ENCODE measurements at regions not wholly inside any gene's neighbourhood (a gene's known extent, or its start where the extent isn't known, plus 50 kb on each side); places are given as distances from the start of the nearest gene placed in this dataset.
"Not testable (repeated sequence)": the region's sequence is repeated elsewhere in the genome, so short reads cannot be mapped to it uniquely, and the experiment has no call there.

GRCh38 chr7:69095649-69096048, 502.6 kb upstream of the AUTS2 start:
- DNase-seq: no peak
- H3K27me3 ChIP-seq (replicated peaks; ENCODE audit: control insufficient read depth, insufficient read depth, low read length, poor library complexity, severe bottlenecking): no peaks in the 10 kb centered on the region
- H3K27ac ChIP-seq (ENCODE audit: insufficient read depth, low read length, poor library complexity, severe bottlenecking): no peak overlapping the region
- no peaks in the 10 kb centered on the region for H3K9me3 ChIP-seq (ENCODE audit: control insufficient read depth, low read length)
- H3K4me3 ChIP-seq (ENCODE audit: insufficient read depth, low read depth, low read length, poor library complexity, severe bottlenecking): no peak overlapping the region
- H3K4me1 ChIP-seq (ENCODE audit: control insufficient read depth, insufficient read depth, low read length, poor library complexity, severe bottlenecking): no peaks in the 10 kb centered on the region
- H3K36me3 ChIP-seq (ENCODE audit: control insufficient read depth, insufficient read depth, low read length): no peaks in the 10 kb centered on the region

GRCh38 chr7:69104023-69104422, 494.3 kb upstream of the AUTS2 start:
- Histone ChIP-seq H3K36me3 (ENCODE audit: control insufficient read depth, insufficient read depth, low read length) (no peaks in the 10 kb centered on the region), H3K27me3 (replicated peaks; ENCODE audit: control insufficient read depth, insufficient read depth, low read length, poor library complexity, severe bottlenecking) (no peaks in the 10 kb centered on the region), H3K4me3 (ENCODE audit: insufficient read depth, low read depth, low read length, poor library complexity, severe bottlenecking) (no peak overlapping the region)

DNA sequence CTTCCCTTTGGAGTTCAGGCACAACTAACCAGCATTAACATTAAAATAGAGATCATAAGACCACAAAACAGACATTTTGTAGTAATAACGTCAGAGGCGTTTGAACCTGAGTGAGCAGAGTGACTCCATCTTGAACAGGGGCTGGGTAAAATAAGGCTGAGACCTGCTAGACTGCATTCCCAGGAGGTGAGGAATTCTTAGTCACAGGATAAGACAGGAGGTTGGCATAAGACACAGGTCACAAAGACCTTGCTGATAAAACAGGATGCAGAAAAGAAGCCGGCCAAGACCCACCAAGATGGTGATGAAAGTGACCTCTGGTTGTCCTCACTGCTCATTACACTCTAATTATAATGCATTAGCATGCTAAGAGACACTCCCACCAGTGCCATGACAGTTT, 493.2 kb upstream of the AUTS2 start:
- no peak for DNase-seq
- H3K9me3 ChIP-seq (ENCODE audit: control insufficient read depth, low read length): no peaks in the 10 kb centered on the region
- H3K4me1 ChIP-seq (ENCODE audit: control insufficient read depth, insufficient read depth, low read length, poor library complexity, severe bottlenecking): no peaks in the 10 kb centered on the region
- no peak overlapping the region for H3K27ac ChIP-seq (ENCODE audit: insufficient read depth, low read length, poor library complexity, severe bottlenecking)
- H3K36me3 ChIP-seq (ENCODE audit: control insufficient read depth, insufficient read depth, low read length): no peaks in the 10 kb centered on the region
- no peaks in the 10 kb centered on the region for H3K27me3 ChIP-seq (replicated peaks; ENCODE audit: control insufficient read depth, insufficient read depth, low read length, poor library complexity, severe bottlenecking)
- no peak overlapping the region for H3K4me3 ChIP-seq (ENCODE audit: insufficient read depth, low read depth, low read length, poor library complexity, severe bottlenecking)

More at GRCh38 chr7:69104023-69104422, 494.3 kb upstream of the AUTS2 start:
- Histone ChIP-seq H3K9me3 (ENCODE audit: control insufficient read depth, low read length) (no peaks in the 10 kb centered on the region), H3K4me1 (ENCODE audit: control insufficient read depth, insufficient read depth, low read length, poor library complexity, severe bottlenecking) (no peaks in the 10 kb centered on the region), H3K27ac (ENCODE audit: insufficient read depth, low read length, poor library complexity, severe bottlenecking) (no peak overlapping the region)
- DNase-seq: no peak

- no peaks in the 10 kb centered on the region for H3K27me3 ChIP-seq (replicated peaks; ENCODE audit: control insufficient read depth, insufficient read depth, low read length, poor library complexity, severe bottlenecking)
- H3K9me3 ChIP-seq (ENCODE audit: control insufficient read depth, low read length): no peaks in the 10 kb centered on the region
- H3K4me3 ChIP-seq (ENCODE audit: insufficient read depth, low read depth, low read length, poor library complexity, severe bottlenecking): no peak overlapping the region
- no peaks in the 10 kb centered on the region for H3K4me1 ChIP-seq (ENCODE audit: control insufficient read depth, insufficient read depth, low read length, poor library complexity, severe bottlenecking)
- no peak overlapping the region for H3K27ac ChIP-seq (ENCODE audit: insufficient read depth, low read length, poor library complexity, severe bottlenecking)
- no peaks in the 10 kb centered on the region for H3K36me3 ChIP-seq (ENCODE audit: control insufficient read depth, insufficient read depth, low read length)
- DNase-seq: no peak
Measured at GRCh38 chr7:69105981-69106380, 492.3 kb upstream of the AUTS2 start.

GRCh38 chr7:69106449-69106848, 491.8 kb upstream of the AUTS2 start:
- not testable (repeated sequence) for H3K27ac ChIP-seq (ENCODE audit: insufficient read depth, low read length, poor library complexity, severe bottlenecking); DNase-seq; H3K4me3 ChIP-seq (ENCODE audit: insufficient read depth, low read depth, low read length, poor library complexity, severe bottlenecking); H3K4me1 ChIP-seq (ENCODE audit: control insufficient read depth, insufficient read depth, low read length, poor library complexity, severe bottlenecking); H3K36me3 ChIP-seq (ENCODE audit: control insufficient read depth, insufficient read depth, low read length); H3K9me3 ChIP-seq (ENCODE audit: control insufficient read depth, low read length); H3K27me3 ChIP-seq (replicated peaks; ENCODE audit: control insufficient read depth, insufficient read depth, low read length, poor library complexity, severe bottlenecking)

GRCh38 chr7:69106946-69107345, 491.3 kb upstream of the AUTS2 start:
- not testable (repeated sequence) for H3K36me3 ChIP-seq (ENCODE audit: control insufficient read depth, insufficient read depth, low read length); DNase-seq; H3K4me3 ChIP-seq (ENCODE audit: insufficient read depth, low read depth, low read length, poor library complexity, severe bottlenecking)

DNA sequence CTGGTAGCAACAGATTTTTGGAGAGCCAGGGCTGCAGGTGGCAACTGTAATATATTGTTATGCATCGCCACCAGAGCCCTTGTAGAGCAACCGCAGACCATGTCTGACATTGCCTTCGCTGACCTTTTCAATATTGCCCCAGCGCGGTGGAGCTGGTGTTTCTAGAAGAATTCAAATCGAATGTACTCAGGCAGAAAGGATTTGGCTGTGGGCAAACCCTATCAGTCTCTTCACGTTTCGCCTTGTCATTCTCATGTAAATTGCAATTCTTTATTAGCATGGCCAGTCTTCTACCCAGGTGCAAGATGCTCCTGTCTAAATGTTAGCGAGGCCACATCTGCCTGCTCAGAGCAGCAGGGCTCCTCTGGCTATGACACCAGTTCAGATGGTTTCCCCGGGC, 490.2 kb upstream of the AUTS2 start:
- Histone ChIP-seq H3K9me3 (ENCODE audit: control insufficient read depth, low read length) (no peaks in the 10 kb centered on the region), H3K4me3 (ENCODE audit: insufficient read depth, low read depth, low read length, poor library complexity, severe bottlenecking) (no peak overlapping the region), H3K36me3 (ENCODE audit: control insufficient read depth, insufficient read depth, low read length) (no peaks in the 10 kb centered on the region), H3K27me3 (replicated peaks; ENCODE audit: control insufficient read depth, insufficient read depth, low read length, poor library complexity, severe bottlenecking) (no peaks in the 10 kb centered on the region), H3K27ac (ENCODE audit: insufficient read depth, low read length, poor library complexity, severe bottlenecking) (no peak overlapping the region), H3K4me1 (ENCODE audit: control insufficient read depth, insufficient read depth, low read length, poor library complexity, severe bottlenecking) (no peaks in the 10 kb centered on the region)
- no peak for DNase-seq

More at GRCh38 chr7:69106946-69107345, 491.3 kb upstream of the AUTS2 start:
- not testable (repeated sequence) for H3K27ac ChIP-seq (ENCODE audit: insufficient read depth, low read length, poor library complexity, severe bottlenecking); H3K9me3 ChIP-seq (ENCODE audit: control insufficient read depth, low read length); H3K4me1 ChIP-seq (ENCODE audit: control insufficient read depth, insufficient read depth, low read length, poor library complexity, severe bottlenecking); H3K27me3 ChIP-seq (replicated peaks; ENCODE audit: control insufficient read depth, insufficient read depth, low read length, poor library complexity, severe bottlenecking)

DNA sequence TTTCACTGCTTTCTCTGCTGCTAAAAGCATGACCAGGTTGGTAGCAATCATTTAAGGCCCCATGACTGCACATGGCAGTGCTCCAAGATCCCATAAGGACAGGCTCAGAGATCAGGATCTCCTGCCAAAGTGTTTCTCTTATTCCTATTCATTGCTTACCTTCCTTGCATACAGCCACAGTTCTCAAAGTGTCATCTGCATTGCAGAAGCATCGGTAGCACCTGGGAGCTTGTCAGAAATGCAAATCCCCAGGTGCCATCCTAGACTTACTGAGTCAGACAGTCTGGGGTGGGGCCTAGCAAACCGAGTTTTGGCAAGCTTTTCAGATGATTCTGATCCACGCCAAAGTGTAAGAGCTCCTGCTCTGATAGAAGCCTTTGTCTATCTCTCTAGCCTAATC, 489.0 kb upstream of the AUTS2 start:
- no peaks in the 10 kb centered on the region for H3K27me3 ChIP-seq (replicated peaks; ENCODE audit: control insufficient read depth, insufficient read depth, low read length, poor library complexity, severe bottlenecking)
- DNase-seq: no peak
- H3K4me1 ChIP-seq (ENCODE audit: control insufficient read depth, insufficient read depth, low read length, poor library complexity, severe bottlenecking): no peaks in the 10 kb centered on the region
- no peak overlapping the region for H3K27ac ChIP-seq (ENCODE audit: insufficient read depth, low read length, poor library complexity, severe bottlenecking)
- no peaks in the 10 kb centered on the region for H3K36me3 ChIP-seq (ENCODE audit: control insufficient read depth, insufficient read depth, low read length)
- H3K9me3 ChIP-seq (ENCODE audit: control insufficient read depth, low read length): no peaks in the 10 kb centered on the region
- H3K4me3 ChIP-seq (ENCODE audit: insufficient read depth, low read depth, low read length, poor library complexity, severe bottlenecking): no peak overlapping the region

DNA sequence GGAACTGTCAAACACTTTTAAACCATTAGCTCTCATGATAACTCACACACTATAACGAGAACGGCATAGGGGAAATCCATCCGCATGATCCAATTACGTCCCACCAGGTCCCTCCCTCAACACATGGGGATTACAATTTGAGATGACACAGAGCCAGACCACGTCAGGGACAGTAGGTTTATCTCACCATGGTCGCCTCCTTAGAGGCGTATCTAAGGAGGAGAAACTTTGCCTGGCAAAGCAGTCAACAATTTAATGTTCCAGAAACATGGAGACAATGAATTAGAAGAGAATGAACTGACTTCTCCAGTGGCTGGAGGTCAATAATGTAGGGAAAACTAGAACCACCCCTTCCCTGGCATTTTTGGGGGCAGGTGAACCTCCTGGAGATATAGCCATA, 488.4 kb upstream of the AUTS2 start:
- Histone ChIP-seq H3K4me3 (ENCODE audit: insufficient read depth, low read depth, low read length, poor library complexity, severe bottlenecking) (no peak overlapping the region), H3K27ac (ENCODE audit: insufficient read depth, low read length, poor library complexity, severe bottlenecking) (no peak overlapping the region), H3K36me3 (ENCODE audit: control insufficient read depth, insufficient read depth, low read length) (no peaks in the 10 kb centered on the region), H3K4me1 (ENCODE audit: control insufficient read depth, insufficient read depth, low read length, poor library complexity, severe bottlenecking) (no peaks in the 10 kb centered on the region), H3K9me3 (ENCODE audit: control insufficient read depth, low read length) (no peaks in the 10 kb centered on the region), H3K27me3 (replicated peaks; ENCODE audit: control insufficient read depth, insufficient read depth, low read length, poor library complexity, severe bottlenecking) (no peaks in the 10 kb centered on the region)
- DNase-seq: no peak

- Histone ChIP-seq H3K36me3 (ENCODE audit: control insufficient read depth, insufficient read depth, low read length) (no peaks in the 10 kb centered on the region), H3K4me1 (ENCODE audit: control insufficient read depth, insufficient read depth, low read length, poor library complexity, severe bottlenecking) (no peaks in the 10 kb centered on the region), H3K9me3 (ENCODE audit: control insufficient read depth, low read length) (no peaks in the 10 kb centered on the region), H3K27me3 (replicated peaks; ENCODE audit: control insufficient read depth, insufficient read depth, low read length, poor library complexity, severe bottlenecking) (no peaks in the 10 kb centered on the region), H3K27ac (ENCODE audit: insufficient read depth, low read length, poor library complexity, severe bottlenecking) (no peak overlapping the region), H3K4me3 (ENCODE audit: insufficient read depth, low read depth, low read length, poor library complexity, severe bottlenecking) (no peak overlapping the region)
- no peak for DNase-seq
Measured at GRCh38 chr7:69110450-69111050, 487.7 kb upstream of the AUTS2 start.
